K562 (cell line): ENCODE measurements at regions not wholly inside any gene's neighbourhood (a gene's known extent, or its start where the extent isn't known, plus 50 kb on each side); places are given as distances from the start of the nearest gene placed in this dataset.

Experiments
- ATAC-seq: fragments of 200-7000 bp; cut with Tn5 transposase; 3 replicates; pipeline ENCODE4 v1.9.1; 2020; ENCODE audit warnings: moderate library complexity
- BruUV-seq: library from RNA; stranded (reverse); fragments of 400-500 nt; replicated peaks from 2 replicates; lab custom pipeline; 2021; lab: Mats Ljungman, UMichigan
- CTCF ChIA-PET: fragments of 300-600 bp; formaldehyde crosslinking; extraction: SDS; loops from one replicate; lab custom pipeline; 2021; ENCODE audit warnings: low intra/inter-chr PET ratio; lab: Yijun Ruan, JAX
- POLR2A ChIA-PET: fragments of 300-600, 350-650 bp; sonication (Branson Sonifier 250); formaldehyde crosslinking; extraction: SDS; loops from one replicate; lab custom pipeline; 2021; ENCODE audit warnings: antibody characterized with exemption, inconsistent platforms; lab: Yijun Ruan, JAX
- DNase-seq, 4 experiments: peaks; one replicate each; pipeline versions ENCODE4 v3.0.0 to v3.0.0-alpha.2; 2011 to 2018; ENCODE audit warnings: low spot score in 3 of 4, mixed read lengths in 3 of 4; ENCODE audit errors: extremely low read depth in 1 of 4
- FAIRE-seq: peaks from 2 replicates; lab custom pipeline; 2011; peaks lifted over from hg19 to GRCh38; lab: Jason Lieb, UNC
- H2AFZ ChIP-seq: 2 replicates; pipeline ENCODE4 v1.6.0; 2011; ENCODE audit warnings: low read depth, low read length, control low read depth, inconsistent platforms
- H3K27ac ChIP-seq: fragments of 200-600 bp; 3 replicates; pipeline ENCODE4 v1.8.0; 2011; ENCODE audit warnings: low read depth, mild to moderate bottlenecking, control low read depth, inconsistent platforms, low read length, moderate library complexity, mixed read lengths; ENCODE audit errors: extremely low read depth
- H3K27me3 ChIP-seq, 2 experiments: fragments of 300-600 bp in 1 of 2; 2 replicates in 1 of 2; 3 replicates in 1 of 2; pipeline versions ENCODE4 v1.6.0 to v1.8.0; 2011; ENCODE audit warnings: inconsistent platforms in 2 of 2, low read length in 2 of 2, mild to moderate bottlenecking in 1 of 2, mixed read lengths in 1 of 2, moderate library complexity in 1 of 2; ENCODE audit not compliant: control insufficient read depth in 2 of 2, insufficient read depth in 2 of 2
- H3K36me3 ChIP-seq: fragments of 300-600 bp; 3 replicates; pipeline ENCODE4 v1.8.0; 2011; ENCODE audit warnings: mild to moderate bottlenecking, low read length, inconsistent platforms; ENCODE audit not compliant: control insufficient read depth, insufficient read depth
- H3K4me1 ChIP-seq, 2 experiments: fragments of 200-600 bp in 1 of 2; replicated peaks in 1 of 2; 2 replicates in 1 of 2; 3 replicates in 1 of 2; pipeline versions ENCODE4 v1.5.1 to v1.8.0; 2011; ENCODE audit warnings: inconsistent platforms in 2 of 2, low read length in 2 of 2, mild to moderate bottlenecking in 1 of 2, mixed read lengths in 1 of 2, moderate library complexity in 1 of 2; ENCODE audit not compliant: control insufficient read depth in 2 of 2, insufficient read depth in 2 of 2
- H3K4me2 ChIP-seq: 2 replicates; pipeline ENCODE4 v1.6.1; 2011; ENCODE audit warnings: low read length, control low read depth, inconsistent platforms, mixed read lengths; ENCODE audit not compliant: insufficient read depth
- H3K4me3 ChIP-seq: fragments of 200-600 bp; sonication (generic), shearing (Covaris generic); 2 replicates; pipeline ENCODE4 v1.5.1; 2016; ENCODE audit warnings: control low read depth, inconsistent platforms
- H3K79me2 ChIP-seq: fragments of 200-600 bp; 3 replicates; pipeline ENCODE4 v1.8.0; 2011; ENCODE audit warnings: low read length, inconsistent platforms; ENCODE audit not compliant: control insufficient read depth, insufficient read depth
- H3K9ac ChIP-seq, 2 experiments: 2 replicates each; pipeline versions ENCODE4 v1.6.0 to v1.6.1; 2011; ENCODE audit warnings: low read depth in 2 of 2, low read length in 2 of 2, control low read depth in 1 of 2, inconsistent platforms in 1 of 2, mild to moderate bottlenecking in 1 of 2, mixed read lengths in 1 of 2; ENCODE audit not compliant: insufficient read depth in 1 of 2
- H3K9me1 ChIP-seq: one replicate; pipeline ENCODE4 v1.6.0; 2011; ENCODE audit warnings: inconsistent platforms, mild to moderate bottlenecking, low read length, moderate library complexity; ENCODE audit not compliant: control insufficient read depth, insufficient read depth
- H3K9me3 ChIP-seq: replicated peaks from 2 replicates; pipeline ENCODE4 v1.5.1; 2011; ENCODE audit warnings: low read depth, low read length, inconsistent platforms; ENCODE audit not compliant: control insufficient read depth, insufficient read depth
- H4K20me1 ChIP-seq: replicated peaks from 2 replicates; pipeline ENCODE4 v1.6.1; 2011; ENCODE audit warnings: low read length, inconsistent platforms, mixed read lengths; ENCODE audit not compliant: control insufficient read depth, insufficient read depth
- BRCA1 ChIP-seq, 2 experiments: fragments of 450-650 bp in 1 of 2; sonication (generic) in 1 of 2; formaldehyde crosslinking in 1 of 2; IDR thresholded peaks; 2 replicates each; pipeline versions ENCODE4 v1.5.0 to v1.6.1; 2017 to 2020; ENCODE audit warnings: mild to moderate bottlenecking in 1 of 2, missing genetic modification reagents in 1 of 2
- ETV5 ChIP-seq: sonication (generic); formaldehyde crosslinking; IDR thresholded peaks from 2 replicates; pipeline ENCODE4 v1.4.0; 2020; ENCODE audit warnings: low read depth, mild to moderate bottlenecking, missing genetic modification reagents
- GATA2 ChIP-seq: sonication (generic); formaldehyde crosslinking; IDR thresholded peaks from 2 replicates; pipeline ENCODE4 v1.4.0; 2020; ENCODE audit warnings: mild to moderate bottlenecking, missing genetic modification reagents
- HNRNPH1 ChIP-seq: fragments of 200-400 bp; formaldehyde crosslinking; optimal IDR thresholded peaks from 2 replicates; pipeline ENCODE3; 2017; ENCODE audit warnings: low read depth, mild to moderate bottlenecking, low read length, moderate library complexity
- ILF3 ChIP-seq: fragments of 450-650 bp; IDR thresholded peaks from 2 replicates; pipeline ENCODE4 v1.6.1; 2018; ENCODE audit warnings: antibody characterized with exemption, mild to moderate bottlenecking, moderate library complexity, borderline replicate concordance
- NFYB ChIP-seq: IDR thresholded peaks from 2 replicates; pipeline ENCODE4 v1.6.1; 2011; ENCODE audit warnings: mild to moderate bottlenecking, moderate library complexity; ENCODE audit not compliant: insufficient read length; ENCODE audit errors: extremely low read depth
- SRSF7 ChIP-seq: fragments of 200-400 bp; formaldehyde crosslinking; optimal IDR thresholded peaks from 2 replicates; pipeline ENCODE3; 2017; ENCODE audit warnings: mild to moderate bottlenecking, low read depth, low read length
- TCFL5 ChIP-seq: fragments of 250-450 bp; sonication (Bioruptor Pico); conservative IDR thresholded peaks from 2 replicates; pipeline ENCODE4 v1.6.1; 2021; ENCODE audit warnings: mild to moderate bottlenecking, moderate library complexity, matching md5 sums
- TEAD2 ChIP-seq: fragments of 450-650 bp; IDR thresholded peaks from 2 replicates; pipeline ENCODE4 v1.6.1; 2016; ENCODE audit warnings: missing genetic modification characterization, control low read depth, missing compliant biosample characterization
- ZFPM2 ChIP-seq: fragments of 250-450 bp; sonication (Bioruptor Pico); IDR thresholded peaks from 2 replicates; pipeline ENCODE4 v1.5.1; 2022; ENCODE audit warnings: mild to moderate bottlenecking
- ZNF408 ChIP-seq: fragments of 250-450 bp; sonication (Bioruptor Pico); IDR thresholded peaks from 2 replicates; pipeline ENCODE4 v1.4.0; 2020; ENCODE audit warnings: low read depth, mild to moderate bottlenecking, moderate library complexity
- WGBS: fragments of 100-300 bp; shearing (Covaris generic); methylation state at CpG from one replicate; pipeline ENCODE4 v1.1.6; 2016; ENCODE audit warnings: low coverage, mixed read lengths; ENCODE audit not compliant: insufficient coverage; ENCODE audit errors: missing lambda C conversion rate; 5-methylcytosine and 5-hydroxymethylcytosine counted together
- in situ Hi-C: fragments of 300-500 bp; cut with MboI; formaldehyde crosslinking; loops from 4 replicates; pipeline ENCODE4 v1.15.0; 2018; ENCODE audit warnings: inconsistent platforms, mixed read lengths
- intact Hi-C: fragments of 100-400 bp; cut with micrococcal nuclease; formaldehyde crosslinking; loops from 2 replicates; pipeline ENCODE4 v1.14.2; 2022

DNA sequence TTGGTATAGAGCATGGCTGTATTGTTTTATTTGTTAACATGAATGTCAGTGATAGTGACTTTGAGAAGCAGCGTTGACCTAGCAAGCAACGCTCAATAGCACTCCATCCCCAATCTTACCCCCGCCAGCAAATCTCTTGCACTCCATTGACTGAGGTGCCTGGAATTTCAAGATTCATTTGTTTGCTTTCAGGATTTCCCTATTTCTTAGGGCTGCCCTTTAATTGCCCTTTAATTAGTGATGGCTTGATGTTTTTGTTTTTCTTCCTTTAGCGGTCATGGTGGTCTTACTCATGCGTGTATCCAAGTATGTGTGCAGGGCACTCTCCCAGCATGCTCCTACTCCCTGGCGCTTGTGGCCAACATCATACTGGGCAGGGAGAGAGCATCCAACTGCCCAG lies 216.8 kb upstream of the TBL1XR1 start:
- POLR2A ChIA-PET = no interaction called here
- no peak overlapping the region for H3K4me3 ChIP-seq
- no peaks in the 10 kb centered on the region for H3K79me2 ChIP-seq
- no TSS peak for BruUV-seq
- no peaks in the 10 kb centered on the region for H3K4me1 ChIP-seq
- H2AFZ ChIP-seq = no peak overlapping the region
- H3K4me2 ChIP-seq = no peak overlapping the region
- H3K27ac ChIP-seq = no peak overlapping the region
- TF ChIP-seq ETV5 (CRISPR knock-in tag) (no peak), GATA2 (CRISPR knock-in tag) (no peak), TEAD2 (tag) (no peak), BRCA1 (IDR thresholded peaks at IDR 0.05) (no peak), BRCA1 (CRISPR knock-in tag; IDR thresholded peaks at IDR 0.05) (no peak), ZFPM2 (CRISPR knock-in tag) (no peak), ZNF408 (CRISPR knock-in tag) (no peak), NFYB (no peak), SRSF7 (no peak), ILF3 (no peak), TCFL5 (CRISPR knock-in tag) (no peak), HNRNPH1 (no peak)
- no peaks in the 10 kb centered on the region for H3K36me3 ChIP-seq
- CTCF ChIA-PET = no interaction called here
- H3K27me3 ChIP-seq = no peaks in the 10 kb centered on the region
- H3K9me1 ChIP-seq = no peaks in the 10 kb centered on the region
- intact Hi-C loops (no loop called here), in situ Hi-C loops (no loop called here)
- no peak for ATAC-seq
- no peak for FAIRE-seq
- H4K20me1 ChIP-seq = no peaks in the 10 kb centered on the region
- 78% methylated on average over 6 of the region's 6 CpGs for WGBS
- H3K9ac ChIP-seq = no peak overlapping the region
- H3K9me3 ChIP-seq = no peaks in the 10 kb centered on the region
- DNase-seq = no peak
